NCI-H2227 (cell line): ENCODE measurements at regions not wholly inside any gene's neighbourhood (a gene's known extent, or its start where the extent isn't known, plus 50 kb on each side); places are given as distances from the start of the nearest gene placed in this dataset.

ENCODE experiments used
- DNase-seq: peaks from one replicate; lab custom pipeline; 2025; ENCODE audit not compliant: unreplicated experiment; lab: John Stamatoyannopoulos, UW

DNA sequence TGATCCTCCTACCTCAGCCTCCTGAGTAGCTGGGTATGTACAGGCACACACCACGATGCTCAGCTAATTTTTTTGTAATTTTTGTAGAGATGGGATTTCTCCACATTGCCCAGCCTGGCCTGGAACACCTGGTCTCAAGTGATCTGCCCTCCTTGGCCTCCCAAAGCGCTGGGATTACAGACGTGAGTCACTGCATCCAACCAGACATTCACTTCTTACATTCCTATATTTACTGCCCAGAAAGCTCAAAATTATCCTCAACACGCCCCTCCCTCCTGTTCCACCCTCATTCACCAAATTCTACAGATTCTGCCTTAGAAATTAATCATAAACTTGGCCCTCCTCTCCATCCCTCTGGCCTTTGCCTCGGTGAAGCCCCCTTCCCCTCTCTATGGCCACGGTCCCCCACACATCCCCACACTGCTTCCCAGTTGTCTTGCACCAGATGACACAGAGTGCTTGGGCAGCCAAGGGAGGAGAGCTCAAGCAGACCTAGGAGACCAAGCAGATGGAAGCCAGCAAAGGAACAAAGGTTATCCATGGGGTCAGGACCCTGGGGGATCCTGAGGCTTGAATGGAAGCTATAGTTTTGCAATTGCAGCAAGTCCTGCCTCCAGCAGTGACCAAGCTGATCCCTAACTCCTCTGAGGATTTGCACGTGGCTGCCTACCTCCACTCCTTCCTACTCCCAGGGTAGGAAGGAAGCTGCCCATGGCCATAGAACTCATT is 213.2 kb upstream of the FOXN3 start:
- no peak for DNase-seq

DNA sequence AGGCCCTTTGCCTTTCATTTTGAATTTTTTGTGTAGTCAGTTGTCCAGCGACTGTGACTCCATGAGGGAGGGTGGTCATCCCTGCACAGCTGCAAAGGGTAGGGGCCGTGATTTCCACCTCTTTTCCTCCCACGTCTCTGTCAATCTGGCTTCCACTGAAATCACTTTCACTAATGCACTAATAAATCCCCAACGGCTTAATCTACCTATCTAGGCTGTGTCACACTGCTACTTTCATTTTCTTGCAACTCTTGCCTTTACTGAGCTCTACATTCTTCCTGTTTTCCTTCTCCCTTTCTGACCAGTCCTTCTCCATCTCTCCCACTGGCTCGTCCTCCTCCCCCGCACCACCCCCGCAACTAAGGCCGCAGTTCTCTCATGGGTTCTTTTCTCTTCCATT is 212.3 kb upstream of the FOXN3 start:
- no peak for DNase-seq

DNA sequence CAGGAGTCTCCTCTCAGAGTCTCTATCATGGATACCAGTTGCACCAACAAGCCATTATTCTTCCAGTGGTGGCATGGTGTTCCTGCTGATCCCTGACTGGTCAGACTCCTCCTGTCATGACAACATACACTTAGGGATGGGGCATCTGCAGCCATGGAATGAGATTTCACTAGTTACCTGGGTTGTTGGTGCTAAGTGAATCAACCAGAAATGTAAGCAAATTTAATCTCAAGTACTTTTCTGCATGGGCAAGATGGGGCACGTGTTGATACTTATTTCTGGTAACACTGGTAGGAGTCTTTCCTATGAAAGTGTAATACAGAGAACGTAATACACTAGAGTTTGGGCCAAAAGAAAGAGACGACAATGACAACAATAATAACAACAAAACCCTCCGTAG is 211.5 kb upstream of the FOXN3 start:
- DNase-seq = no peak

DNA sequence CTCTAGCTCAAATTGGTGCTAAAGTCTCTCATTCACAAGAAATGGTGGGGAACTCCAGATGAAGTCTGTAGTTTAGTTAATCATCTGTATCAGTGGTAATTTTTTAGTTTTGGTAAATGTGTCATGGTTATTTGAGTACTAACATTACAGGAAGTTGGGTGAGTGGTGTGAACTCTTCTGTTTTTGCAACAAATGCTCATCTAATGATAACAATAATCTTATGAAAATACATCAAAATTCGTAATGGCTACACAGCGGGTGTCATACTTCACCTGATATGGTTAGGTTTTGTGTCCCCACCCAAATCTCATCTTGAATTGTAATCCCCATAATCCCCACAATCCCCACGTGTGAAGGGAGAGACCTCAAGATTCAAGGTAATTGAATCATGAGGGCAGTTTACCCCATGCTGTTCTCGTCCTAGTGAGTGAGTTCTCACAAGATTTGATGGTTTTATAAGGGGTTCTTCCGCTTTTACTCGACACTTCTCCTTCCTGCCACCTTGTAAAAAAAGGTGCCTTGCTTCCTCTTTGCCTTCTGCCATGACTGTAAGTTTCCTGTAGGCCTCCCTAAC is 209.3 kb upstream of the FOXN3 start:
- DNase-seq = no peak

DNA sequence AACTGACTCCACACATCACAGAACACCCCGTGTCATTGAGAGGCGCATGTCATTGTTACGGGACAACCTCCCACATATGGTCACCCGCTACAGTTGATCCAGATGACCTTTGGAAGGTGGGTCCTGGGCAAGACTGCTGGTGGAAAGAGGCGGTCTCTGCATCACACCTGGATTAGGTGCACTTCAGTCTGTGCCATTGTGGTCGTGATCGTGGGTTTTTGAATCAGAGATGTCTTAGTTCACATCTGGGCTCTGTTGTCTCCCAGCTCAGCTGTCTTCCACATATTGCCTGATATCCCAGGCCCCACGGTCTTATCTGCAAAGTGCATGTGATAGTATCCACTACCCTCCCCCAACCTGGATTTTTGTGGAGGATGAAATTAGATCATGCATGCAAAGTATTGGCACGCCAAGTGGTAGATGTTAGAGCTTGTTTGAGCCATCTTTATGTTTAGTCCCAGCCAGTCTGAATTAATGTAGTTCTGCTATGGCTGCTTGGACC is 208.7 kb upstream of the FOXN3 start:
- DNase-seq = no peak

DNA sequence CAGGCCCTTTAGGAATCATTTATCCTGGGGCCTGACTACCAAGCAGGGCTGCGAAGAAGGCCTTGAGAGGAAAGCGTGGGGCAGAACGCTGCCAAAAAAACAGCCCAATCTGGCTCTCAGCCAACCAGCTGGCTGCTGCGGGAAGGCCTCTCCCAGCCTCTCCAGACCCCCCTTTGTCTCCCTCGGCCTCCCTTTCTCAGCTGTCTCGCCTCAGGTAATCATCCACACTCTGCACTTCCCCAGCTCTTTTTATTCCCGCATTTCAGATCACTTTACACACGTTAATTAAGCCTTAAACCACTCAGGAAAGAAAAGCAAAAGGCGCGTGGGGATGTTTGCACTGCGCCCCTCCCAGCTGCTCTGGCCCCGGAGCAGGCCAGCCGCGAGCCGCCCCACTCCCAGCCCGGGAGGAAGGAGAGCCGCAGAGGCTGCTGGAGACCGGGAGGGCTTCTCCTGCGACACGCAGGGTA is 208.2 kb upstream of the FOXN3 start:
- peak; percentile 11 for DNase-seq

DNA sequence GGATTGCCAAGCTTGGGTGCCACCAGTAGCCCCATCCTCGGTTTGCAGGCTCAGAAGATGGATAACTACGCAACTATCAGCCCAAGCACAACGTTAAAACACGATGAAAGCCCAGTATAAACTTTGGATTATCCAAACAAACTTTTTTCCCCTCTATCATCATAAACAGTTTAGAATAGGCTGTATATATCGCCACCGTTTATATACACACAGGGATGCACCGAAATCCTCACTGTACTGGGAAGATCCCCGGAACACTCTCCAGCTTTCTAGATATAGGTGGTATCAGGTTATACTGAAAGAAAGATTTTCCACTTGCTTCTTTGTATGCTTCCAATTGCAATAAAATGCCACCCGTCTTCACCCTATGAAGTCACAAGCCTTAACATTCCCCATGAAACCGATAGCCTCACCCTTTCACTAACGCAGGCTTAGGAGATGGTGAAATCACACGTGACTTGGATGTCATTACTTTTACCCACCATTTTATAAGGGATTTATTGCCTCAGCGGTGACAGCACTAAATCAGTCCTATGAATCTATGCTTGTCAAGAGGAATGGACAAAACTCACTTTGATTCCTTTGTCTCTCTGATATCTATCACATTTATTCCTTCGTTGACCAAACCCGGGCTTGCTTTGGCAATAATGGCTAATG is 207.6 kb upstream of the FOXN3 start:
- no peak for DNase-seq

DNA sequence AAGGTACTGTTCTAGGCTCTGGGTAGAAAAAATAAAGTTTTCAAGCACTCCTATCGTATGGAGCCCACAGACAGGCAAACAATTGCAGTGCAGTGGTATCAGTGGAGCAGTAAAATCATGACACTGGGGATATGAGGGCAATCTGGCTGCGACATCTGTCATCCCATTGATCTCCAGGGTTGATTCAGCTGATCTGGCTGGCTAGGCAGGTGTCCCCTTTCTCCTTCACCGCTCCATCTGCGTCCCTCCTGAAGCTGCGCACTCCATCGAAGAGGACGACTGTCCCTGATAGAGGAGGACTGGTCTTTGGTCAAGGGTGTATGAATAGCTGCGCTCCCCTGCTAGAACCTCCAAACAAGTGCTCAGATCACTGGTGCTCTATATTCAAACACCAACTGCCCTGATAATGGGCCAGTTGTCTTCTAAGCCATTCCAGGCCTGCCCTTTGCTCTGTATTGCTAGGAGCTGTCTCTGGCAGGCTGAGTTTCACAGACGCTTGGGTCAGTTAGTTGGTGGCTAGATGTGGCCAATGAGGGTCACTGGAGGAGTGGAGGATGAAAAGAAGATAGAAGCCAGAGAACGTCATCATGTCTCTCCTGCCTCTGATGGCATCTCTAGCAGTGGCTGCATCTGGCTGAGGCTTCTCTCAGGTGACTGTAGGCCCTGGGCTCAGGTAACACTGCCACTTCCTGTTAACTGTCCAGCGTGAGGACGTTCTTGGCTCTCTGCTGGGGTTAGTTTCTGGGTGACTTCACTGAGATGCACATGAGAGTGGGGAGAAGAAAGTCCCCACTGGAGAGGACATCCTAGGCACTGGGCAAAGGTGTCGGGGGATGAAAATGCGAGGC is 205.0 kb upstream of the FOXN3 start:
- no peak for DNase-seq

DNA sequence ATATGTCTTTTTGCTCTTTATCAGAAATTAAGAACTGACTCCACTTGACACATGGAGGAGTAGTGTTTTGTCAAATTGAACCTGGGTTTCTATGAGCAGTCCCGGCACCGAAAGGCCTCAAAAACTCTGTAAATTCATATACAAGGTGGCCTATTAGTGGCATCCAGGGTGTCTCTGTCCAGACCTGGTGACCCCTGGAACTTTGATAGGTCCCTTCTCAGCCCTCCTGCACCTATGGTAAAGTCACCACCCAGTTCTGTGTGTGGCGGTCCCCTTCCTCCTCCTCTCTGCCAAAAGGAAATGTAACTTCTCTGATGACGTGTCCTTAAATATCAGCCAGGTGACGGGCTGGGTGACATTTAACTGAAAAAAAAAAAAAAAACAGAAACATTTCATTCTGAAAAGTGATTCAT is 204.0 kb upstream of the FOXN3 start:
- no peak for DNase-seq

DNA sequence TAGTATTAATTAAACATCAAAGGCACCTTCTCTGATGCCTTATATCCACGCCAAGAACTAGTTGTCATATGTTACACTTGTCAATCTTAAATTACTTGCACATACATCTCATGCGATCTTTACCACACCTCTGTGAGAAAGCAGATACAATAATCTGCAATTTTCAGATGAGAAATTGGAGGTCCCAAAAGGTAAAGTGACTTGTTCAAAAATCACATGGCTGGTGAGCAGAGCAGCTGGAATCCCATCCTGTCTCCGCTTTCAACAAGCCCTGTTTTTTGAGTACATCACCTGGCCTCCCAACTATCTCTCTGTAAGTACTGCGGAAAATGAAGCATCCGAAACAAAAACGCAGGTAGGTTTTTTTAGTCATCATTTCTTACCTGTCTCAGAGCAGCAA is 203.4 kb upstream of the FOXN3 start:
- no peak for DNase-seq

DNA sequence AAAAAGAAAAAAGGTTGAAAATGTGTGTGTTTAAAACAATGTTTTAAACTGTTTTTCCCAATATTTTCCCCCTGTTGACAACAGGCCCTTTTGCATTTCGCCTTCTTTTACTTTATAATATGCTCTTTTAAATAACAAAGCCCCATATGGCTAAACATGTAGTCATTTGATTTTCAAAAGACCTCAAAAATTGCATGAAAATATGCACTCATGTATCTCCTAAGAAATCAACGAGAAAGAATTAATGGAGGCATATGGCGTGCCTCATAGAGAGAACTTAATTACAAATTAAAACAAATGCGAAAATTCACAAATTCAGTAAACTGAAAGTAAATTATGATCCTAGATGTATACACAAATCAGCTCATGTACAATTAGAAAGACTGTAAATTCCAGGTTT is 202.6 kb upstream of the FOXN3 start:
- no peak for DNase-seq

DNA sequence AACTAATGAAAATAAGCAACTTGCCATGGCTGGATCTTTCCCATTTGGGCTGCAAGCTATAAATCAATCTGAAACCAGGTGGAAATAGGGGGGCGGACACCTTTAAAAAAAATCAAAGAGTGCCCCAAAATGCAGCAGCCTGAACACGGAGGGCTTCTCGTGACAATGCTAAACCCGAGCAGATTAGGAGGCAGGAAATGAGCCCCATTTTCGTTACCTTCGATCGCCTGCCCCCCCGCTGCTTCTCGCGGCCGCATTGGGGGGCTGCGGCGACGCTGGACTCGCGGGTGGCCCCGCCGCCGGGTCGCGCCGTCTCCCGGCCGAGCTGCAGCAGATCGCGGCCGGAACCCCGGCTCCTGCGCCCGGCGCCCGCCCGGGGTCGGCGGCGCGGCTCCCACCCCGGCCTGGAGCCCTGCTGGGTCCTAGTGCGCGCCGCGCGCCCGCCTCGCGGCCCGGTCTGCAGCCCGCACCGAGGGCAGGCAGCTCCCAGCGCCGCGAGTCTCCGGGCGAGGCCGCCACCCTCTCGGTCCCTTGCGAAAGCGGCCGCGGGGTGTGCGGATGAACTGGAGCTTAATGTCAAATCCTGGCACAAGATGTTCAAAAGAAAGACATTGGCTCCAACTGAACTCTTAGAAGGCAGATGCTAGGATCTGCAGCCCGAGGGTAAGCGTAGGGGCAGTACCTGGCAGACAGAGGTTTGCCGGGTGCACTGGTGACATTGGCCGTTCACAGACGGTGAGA is 201.9 kb upstream of the FOXN3 start:
- DNase-seq = peak; percentile 69

DNA sequence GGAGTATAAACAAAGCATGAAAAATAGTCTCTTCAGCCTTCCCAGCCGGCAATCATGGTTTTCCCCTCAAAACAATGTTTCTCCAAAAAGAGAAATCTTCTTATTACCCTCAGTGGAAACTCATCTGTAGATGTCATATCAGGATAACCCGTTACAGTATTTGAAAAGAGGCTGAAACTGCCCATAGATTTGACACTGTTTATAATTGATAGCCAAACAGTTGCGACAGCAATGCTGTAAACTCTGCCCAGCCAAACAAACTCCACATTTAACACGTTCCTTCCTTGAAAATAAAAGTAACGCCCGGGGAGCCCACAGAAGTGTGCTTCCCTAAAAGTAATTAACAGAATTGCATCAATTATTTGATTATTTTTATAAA is 201.3 kb upstream of the FOXN3 start:
- DNase-seq = no peak

DNA sequence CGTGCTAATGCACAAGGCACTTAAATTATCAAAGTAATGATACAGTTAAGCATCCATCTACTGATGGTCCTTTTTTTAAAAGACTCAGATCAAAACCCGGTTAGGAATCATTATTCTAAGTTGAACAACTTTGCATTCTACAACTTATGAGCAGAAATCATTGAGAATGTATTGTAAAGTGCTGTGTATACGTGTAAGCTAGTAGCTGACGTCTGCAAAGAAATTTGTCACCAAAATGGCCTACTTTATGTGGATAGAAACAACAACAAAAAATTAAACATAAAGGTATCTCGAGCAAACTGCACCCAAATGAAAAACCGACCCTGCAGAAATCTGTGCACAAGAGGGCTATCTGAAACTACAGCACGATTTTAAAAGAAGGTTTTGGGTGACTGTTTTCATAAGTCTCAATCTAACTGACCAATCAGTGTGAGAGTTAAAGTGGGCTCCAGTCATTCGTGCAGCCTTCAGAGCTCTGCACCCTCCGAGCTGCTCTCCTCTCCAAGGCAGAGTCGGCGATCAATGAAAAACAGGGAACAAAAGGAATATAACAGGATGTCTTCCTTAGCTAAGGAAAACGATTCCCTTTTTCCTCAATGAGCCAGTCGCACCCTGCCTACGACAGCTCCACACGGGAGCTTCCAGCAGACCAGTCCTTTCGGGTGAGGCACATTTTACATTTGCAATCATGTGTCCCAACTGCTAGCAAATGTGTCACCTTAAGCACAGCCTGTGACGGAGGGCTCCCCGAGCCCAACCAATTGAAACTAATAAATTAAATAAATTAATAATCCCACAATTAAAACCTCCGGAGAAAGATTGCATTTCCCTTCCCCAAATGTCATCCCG is 200.7 kb upstream of the FOXN3 start:
- DNase-seq = peak; percentile 23

DNA sequence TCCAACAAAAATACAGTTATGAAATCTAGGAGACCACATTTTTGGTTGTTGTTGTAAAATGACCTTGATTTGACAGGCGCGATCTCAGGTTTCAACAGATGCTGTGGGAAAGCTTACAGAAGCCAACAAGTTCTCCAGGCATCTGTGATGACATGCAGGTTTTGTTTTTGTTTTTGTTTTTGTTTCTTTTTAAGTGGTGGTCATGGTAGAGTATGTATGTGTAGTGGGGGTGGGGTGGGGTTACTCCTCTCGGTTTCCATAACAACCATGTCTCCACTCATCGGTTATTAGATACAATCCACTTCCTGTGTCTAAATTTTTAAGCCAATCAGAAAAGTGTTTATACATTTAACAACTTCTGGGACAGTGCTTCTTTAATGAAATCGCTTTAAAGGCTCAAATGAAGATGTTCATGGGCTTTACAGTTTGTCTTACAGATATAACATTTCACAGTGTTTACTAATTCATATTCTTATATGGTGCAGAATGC is 199.9 kb upstream of the FOXN3 start:
- DNase-seq = no peak

DNA sequence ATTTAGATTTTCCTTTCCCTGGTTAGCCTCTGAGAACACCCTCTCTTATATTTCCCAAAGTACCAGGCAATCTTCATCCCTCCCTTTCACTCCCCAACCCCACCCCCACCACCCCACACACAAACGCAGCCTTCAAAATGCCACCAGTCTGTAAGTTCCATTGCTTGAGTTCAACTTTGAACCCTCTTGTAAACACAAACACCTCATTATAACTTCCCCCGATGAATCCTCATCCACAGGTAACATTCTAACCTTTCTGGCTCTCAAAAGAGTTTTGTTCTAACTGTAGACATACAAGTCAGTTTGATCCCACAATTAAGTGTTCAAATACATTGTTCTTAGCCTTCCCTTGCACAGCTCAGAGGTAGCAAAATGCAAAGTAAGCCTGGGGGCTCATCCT is 199.4 kb upstream of the FOXN3 start:
- DNase-seq = no peak

DNA sequence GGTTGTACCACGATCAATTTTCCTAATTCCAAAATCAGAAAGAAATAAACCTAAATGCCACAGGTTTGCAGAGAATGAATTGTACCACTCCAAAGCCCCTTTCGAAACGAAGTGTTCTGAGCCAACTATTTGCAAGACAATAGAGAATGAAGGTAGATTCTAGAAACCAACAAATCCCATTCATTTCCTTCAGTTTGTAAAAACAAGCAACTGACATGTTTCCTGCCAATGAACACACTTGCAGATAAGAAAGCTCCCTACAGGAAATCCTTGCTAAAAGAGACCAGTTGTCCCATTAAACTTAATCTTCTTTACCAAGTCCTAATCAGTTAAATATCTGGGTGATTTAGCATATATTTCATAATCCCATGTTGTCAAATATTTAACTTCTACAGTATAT is 198.4 kb upstream of the FOXN3 start:
- DNase-seq = no peak

DNA sequence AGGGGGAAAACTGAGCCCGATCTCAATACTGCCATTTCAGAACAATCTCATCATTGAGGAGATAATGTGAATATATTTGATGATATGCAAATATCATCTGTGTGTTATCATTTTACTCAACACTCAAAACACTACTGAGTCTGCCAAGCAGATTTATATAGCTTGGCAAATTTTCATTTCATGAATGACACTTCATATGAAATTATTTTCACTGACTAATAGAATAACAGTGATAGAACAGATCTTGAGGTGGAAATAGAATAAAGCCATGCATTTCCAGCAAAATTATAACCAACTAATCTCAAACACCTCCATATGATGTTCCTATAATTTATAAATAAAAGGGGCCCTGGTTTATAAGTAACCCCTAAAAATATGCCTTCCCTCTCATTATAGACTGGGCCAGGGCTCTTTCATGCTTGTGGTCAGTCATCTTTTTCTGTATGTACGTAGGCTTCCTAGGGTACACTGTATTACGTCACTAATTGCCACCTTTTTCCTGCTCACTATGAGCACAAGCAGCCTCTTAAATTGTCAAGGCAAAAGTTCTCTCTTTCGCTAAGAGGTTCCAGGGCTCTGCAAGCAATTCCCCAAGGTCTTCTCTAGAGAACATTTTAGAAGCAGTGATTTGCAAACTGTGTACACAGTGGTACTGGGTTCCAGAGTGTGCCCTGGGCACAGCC is 197.1 kb upstream of the FOXN3 start:
- DNase-seq = no peak
